Heart left ventricle (tissue), 13 donors: ENCODE measurements at regions not wholly inside any gene's neighbourhood (a gene's known extent, or its start where the extent isn't known, plus 50 kb on each side); places are given as distances from the start of the nearest gene placed in this dataset.

ENCODE experiments used
- CTCF ChIP-seq, 12 donors: fragments of 200-600 bp; sonication (generic) in 4 of 12; IDR thresholded peaks; one replicate each; pipeline versions ENCODE4 v1.5.0 to v1.8.0; 2018 to 2022; ENCODE audit warnings: antibody characterized with exemption in 12 of 12, mild to moderate bottlenecking in 5 of 12
- POLR2A ChIP-seq, 2 donors: fragments of 450-650 bp; IDR thresholded peaks; one replicate each; pipeline ENCODE4 v1.6.1; 2017; ENCODE audit warnings: antibody characterized with exemption in 2 of 2, mild to moderate bottlenecking in 2 of 2, moderate library complexity in 2 of 2
- donor health status: ischemic (EF 13 %, LVEDD 7.1; RV severe dilation, severe dysfunction).
- donor health status: DM: no; HTN: yes; CAD: no.
- donor health status: DM: no; HTN: no; CAD: no.
- donor health status: ischemic (EF 25% LVEDD 6.9; RV normal size, moderate dysfunction).
- donor health status: ischemic (EF 25% LVEDD 5.7; RV mildly dilated, moderate dysfunction).
- donor health status: ischemic (EF 35%, LVEDD 5.7; RV mildly dilated, moderate dysfunction).
- donor health status: nonischemic (EF 11% LVEDD 7.7; RV severe dilation, severe dysfunction).
- donor health status: DM: yes; HTN: yes; CAD: no.
- donor health status: PGD.
- donor health status: ischemic (EF 29% LVEDD 5.4; RV normal size, mild dysfunction).
- donor health status: nonischemic (EF 23%, LVEDD 6.1; RV moderate dilation, normal function).

DNA sequence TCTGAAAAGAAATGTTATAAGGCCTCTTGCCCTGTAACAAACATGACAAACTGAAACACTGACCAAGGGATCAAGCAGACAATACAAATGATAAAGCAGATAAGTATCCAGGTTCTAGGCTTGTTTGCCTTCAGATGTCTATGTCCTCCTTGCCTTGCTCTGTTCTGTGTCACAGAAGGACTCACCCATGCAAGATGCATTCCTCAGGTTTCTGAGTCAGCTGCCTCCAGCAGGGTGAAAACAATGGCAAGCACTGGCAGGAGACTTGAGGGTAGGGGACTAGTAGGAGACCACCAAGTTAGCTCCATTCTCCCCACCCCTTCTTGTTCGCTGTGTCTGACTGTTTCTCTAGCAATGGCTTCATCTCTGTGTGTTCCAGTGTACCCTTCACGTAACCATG is 76.6 kb upstream of the CXXC4 start:
- TF ChIP-seq POLR2A (IDR thresholded peaks at IDR 0.05) (no peak), CTCF (IDR thresholded peaks at IDR 0.05) (no peak)
